ENCODE measurements at regions not wholly inside any gene's neighbourhood (a gene's known extent, or its start where the extent isn't known, plus 50 kb on each side); places are given as distances from the start of the nearest gene placed in this dataset.

GRCh38 chr3:106823701-106824100 is 553.5 kb upstream of the CCDC54 start:
- H3K27me3 ChIP-seq: no peaks in the 10 kb centered on the region
- WGBS, 2 donors: 68 to 82% methylated on average over 3 of the region's 3 CpGs
- no peak for TF ChIP-seq CTCF (IDR thresholded peaks at IDR 0.05)
- no peak for TF ChIP-seq POLR2A (IDR thresholded peaks at IDR 0.05)
- ATAC-seq (no peak), DNase-seq (no peak)
- no peaks in the 10 kb centered on the region for H3K36me3 ChIP-seq (replicated peaks in 1 of 2; ENCODE audit: insufficient read depth in 1 of 2, low read depth in 2 of 2)
- H3K4me1 ChIP-seq: no peaks in the 10 kb centered on the region
- no peak overlapping the region for H3K4me3 ChIP-seq
- intact Hi-C loops (cut with DNase I): no loop called here
- H3K9me3 ChIP-seq: no peaks in the 10 kb centered on the region
- no peak overlapping the region for H3K27ac ChIP-seq

- TF ChIP-seq CTCF (IDR thresholded peaks at IDR 0.05) (peak in 2 of 7 experiments; percentile 9 to 35), POLR2A (IDR thresholded peaks at IDR 0.05) (no peak)
- 43 to 52% methylated on average over 1 of the region's 1 CpG for WGBS, 2 donors
- DNase-seq (peak in 1 of 4 donors; percentile 26), ATAC-seq (peak; percentile 35)
- no peak overlapping the region for H3K27ac ChIP-seq
- no peaks in the 10 kb centered on the region for H3K27me3 ChIP-seq
- H3K9me3 ChIP-seq: no peaks in the 10 kb centered on the region
- no peak overlapping the region for H3K4me3 ChIP-seq
- no peaks in the 10 kb centered on the region for H3K36me3 ChIP-seq (replicated peaks in 1 of 2; ENCODE audit: insufficient read depth in 1 of 2, low read depth in 2 of 2)
- no peaks in the 10 kb centered on the region for H3K4me1 ChIP-seq
- intact Hi-C loops (cut with DNase I): no loop called here
These were observed 552.4 kb upstream of the CCDC54 start for GRCh38 chr3:106824856-106825255.

GRCh38 chr3:106825962-106826605 is 551.2 kb upstream of the CCDC54 start:
- intact Hi-C loops (cut with DNase I): no loop called here
- Histone ChIP-seq H3K4me3 (no peak overlapping the region), H3K27me3 (no peaks in the 10 kb centered on the region), H3K4me1 (no peaks in the 10 kb centered on the region), H3K9me3 (no peaks in the 10 kb centered on the region), H3K27ac (no peak overlapping the region), H3K36me3 (replicated peaks in 1 of 2; ENCODE audit: insufficient read depth in 1 of 2, low read depth in 2 of 2) (no peaks in the 10 kb centered on the region)
- DNase-seq: no peak
- no peak for TF ChIP-seq CTCF (IDR thresholded peaks at IDR 0.05)
- no peak for TF ChIP-seq POLR2A (IDR thresholded peaks at IDR 0.05)
- no peak for ATAC-seq
- WGBS, 2 donors: 59 to 65% methylated on average over 4 of the region's 4 CpGs

GRCh38 chr3:106826791-106827311 is 550.4 kb upstream of the CCDC54 start:
- TF ChIP-seq POLR2A (IDR thresholded peaks at IDR 0.05) (no peak), CTCF (IDR thresholded peaks at IDR 0.05) (no peak)
- no peaks in the 10 kb centered on the region for H3K9me3 ChIP-seq
- WGBS, 2 donors: 49 to 55% methylated on average over 4 of the region's 4 CpGs

More at GRCh38 chr3:106826791-106827311, 550.4 kb upstream of the CCDC54 start:
- no peaks in the 10 kb centered on the region for H3K27me3 ChIP-seq
- no peaks in the 10 kb centered on the region for H3K4me1 ChIP-seq
- no peak for ATAC-seq
- intact Hi-C loops (cut with DNase I): no loop called here
- H3K4me3 ChIP-seq: no peak overlapping the region
- DNase-seq: no peak
- no peak overlapping the region for H3K27ac ChIP-seq
- no peaks in the 10 kb centered on the region for H3K36me3 ChIP-seq (replicated peaks in 1 of 2; ENCODE audit: insufficient read depth in 1 of 2, low read depth in 2 of 2)

Data from body of pancreas (tissue), 4 donors.